ENCODE measurements at regions not wholly inside any gene's neighbourhood (a gene's known extent, or its start where the extent isn't known, plus 50 kb on each side); places are given as distances from the start of the nearest gene placed in this dataset.

DNA sequence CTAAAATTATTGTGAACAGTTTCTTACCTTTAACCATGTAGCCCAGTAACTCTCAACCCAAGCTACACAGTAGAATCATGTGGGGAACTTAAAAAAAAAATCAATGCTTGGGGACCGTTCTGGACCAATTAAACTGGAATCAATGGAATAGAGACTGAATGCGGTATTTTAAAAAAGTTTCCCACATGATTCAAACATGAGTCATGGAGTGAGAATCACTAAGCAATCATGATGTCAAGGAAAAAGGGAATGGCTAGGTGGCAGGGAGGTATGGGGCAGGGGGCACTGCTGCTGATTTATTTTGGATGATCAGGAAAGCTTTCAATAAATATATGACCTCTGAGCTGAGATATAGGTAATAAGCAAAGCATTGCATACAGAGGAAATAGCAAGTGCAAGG, 250.5 kb upstream of the RORA start:
- no peak for DNase-seq (ENCODE audit: low spot score)

- no peak for DNase-seq (ENCODE audit: low spot score)
These were observed 247.6 kb upstream of the RORA start for GRCh38 chr15:61476741-61477140.

DNA sequence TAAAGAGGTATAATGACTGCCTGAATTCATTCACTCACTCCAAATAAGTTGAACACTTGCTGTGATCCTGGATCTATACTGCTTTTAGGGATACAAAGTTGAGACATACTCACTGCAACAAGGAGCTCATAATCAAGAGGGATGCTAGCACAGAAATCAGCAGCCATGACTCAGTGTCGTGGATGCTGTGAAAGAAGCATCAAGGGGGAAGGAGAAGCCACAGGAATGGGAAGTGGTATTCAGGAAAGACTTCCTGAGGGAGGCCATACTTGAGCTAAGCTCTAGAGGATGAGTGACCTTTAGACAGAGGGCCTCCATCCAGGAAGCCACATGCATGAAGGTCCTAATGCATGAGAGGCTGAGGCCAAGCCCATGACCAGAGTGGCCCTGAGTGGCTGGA, 245.7 kb upstream of the RORA start:
- DNase-seq (ENCODE audit: low spot score) = no peak

- DNase-seq (ENCODE audit: low spot score) = no peak
These were observed 238.7 kb upstream of the RORA start for GRCh38 chr15:61467823-61468222.

DNA sequence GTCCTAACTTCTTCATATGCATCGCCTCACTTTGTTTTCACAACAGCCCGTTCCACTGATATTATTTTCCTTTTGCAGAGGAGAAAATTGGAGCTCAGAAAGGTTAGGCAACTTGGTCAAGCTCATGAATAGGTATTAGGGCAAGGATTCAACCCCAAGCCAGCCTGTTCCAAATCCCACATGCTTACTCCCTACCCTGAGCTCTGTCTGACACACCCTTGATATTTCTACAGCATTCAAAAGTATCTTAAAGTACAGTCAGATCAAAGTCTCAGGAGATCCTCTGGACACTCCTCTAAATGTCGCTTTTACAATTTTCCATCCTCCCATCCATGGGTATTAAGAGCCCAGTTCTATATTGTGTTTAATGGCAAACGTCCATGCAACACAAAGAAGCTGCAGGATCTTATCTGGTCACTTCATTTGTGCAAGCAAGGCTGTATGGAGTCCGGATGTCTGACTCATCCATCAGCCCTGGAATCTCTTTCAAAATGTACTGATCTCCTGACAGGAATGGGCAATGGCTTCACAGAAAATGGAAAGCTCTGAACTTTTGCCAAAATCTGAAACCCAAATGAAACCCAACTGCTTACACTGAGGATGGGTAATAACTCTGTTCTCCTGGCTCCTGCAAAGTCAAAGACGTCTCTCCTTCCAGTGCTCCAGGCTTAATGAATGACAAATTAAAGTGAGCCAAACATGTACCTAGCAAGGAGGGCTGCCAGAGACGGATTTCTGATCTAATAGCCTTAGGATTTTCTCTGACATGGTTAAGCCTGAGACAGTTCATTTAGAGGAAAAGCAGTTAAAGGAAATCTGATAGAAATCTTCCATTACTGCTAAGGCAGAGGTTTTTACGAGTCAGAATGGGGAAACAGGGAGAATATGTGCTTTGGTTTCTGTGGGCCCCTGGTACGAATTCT, 230.9 kb upstream of the RORA start:
- DNase-seq (ENCODE audit: low spot score) = no peak

DNA sequence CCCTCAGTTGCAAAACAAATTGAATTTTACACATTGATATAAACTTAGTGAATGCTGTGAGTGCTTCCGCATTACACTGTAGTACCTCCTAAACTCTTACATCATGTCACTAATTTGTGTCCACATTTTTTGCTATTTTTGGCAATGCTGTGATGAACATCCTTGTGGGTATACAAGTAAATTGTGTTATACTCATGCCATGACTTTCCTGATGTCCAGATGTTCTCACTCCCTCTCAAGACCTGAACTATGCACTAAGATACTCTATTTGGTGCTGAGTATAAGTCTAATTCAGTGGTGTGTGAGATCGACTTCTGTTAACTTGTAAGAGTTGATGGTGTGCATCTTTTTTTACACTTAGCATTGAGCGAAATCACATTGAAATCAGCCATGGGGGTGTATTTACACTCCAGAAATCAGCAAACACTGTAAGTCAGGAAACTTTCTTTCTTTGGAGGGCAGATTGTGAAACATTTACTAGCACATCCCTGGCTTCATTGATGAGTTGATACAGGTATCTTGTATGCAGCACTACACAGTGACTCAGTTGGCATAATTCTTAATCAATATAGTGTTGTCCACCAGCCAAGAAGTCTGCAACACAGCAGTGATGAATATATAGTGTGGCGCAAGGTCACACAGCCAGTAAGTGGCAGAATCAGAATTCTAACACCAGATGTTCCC, 228.1 kb upstream of the RORA start:
- DNase-seq (ENCODE audit: low spot score) = no peak

- DNase-seq (ENCODE audit: low spot score) = no peak
These were observed 220.1 kb upstream of the RORA start for GRCh38 chr15:61449186-61449702.

DNA sequence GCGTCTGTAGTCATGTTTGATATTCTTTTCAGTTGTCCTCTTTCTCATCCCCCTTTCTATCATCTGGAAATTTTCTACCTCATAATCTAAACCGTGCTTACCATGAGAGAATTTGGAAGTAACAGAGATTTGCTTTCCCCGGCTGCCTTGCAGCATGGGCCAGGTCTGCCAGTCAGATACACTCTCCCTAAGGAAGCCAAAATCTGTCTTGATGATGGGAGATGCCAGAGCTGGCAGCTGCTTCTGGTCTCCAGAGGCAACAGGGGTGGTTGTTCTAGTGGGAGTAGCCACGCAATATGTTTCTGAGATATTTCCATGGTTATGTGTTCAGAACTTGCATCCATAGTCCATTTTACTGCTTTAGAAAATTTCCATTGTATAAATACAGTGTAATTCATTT, 218.9 kb upstream of the RORA start:
- DNase-seq (ENCODE audit: low spot score) = no peak

GRCh38 chr15:61444585-61444984, 215.5 kb upstream of the RORA start:
- DNase-seq (ENCODE audit: low spot score) = no peak

DNA sequence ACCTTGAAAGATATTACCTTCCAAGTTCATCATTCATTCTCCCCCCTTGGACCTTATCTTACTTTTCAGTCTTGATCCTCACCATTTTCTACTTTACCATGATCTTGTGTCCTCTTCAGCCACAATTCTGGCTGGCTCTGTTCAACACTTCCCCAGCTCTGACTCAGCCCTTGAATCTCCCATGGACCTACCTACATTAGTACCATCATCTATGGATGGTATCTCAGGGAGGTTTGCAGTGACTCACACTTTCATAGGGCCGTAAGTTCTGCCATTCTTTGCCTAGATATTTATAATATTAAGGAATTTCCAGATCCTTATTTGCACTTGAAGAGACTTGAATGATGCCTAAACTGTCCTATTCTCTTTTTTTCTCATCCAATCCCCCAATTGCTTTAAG, 213.7 kb upstream of the RORA start:
- DNase-seq (ENCODE audit: low spot score) = no peak

DNA sequence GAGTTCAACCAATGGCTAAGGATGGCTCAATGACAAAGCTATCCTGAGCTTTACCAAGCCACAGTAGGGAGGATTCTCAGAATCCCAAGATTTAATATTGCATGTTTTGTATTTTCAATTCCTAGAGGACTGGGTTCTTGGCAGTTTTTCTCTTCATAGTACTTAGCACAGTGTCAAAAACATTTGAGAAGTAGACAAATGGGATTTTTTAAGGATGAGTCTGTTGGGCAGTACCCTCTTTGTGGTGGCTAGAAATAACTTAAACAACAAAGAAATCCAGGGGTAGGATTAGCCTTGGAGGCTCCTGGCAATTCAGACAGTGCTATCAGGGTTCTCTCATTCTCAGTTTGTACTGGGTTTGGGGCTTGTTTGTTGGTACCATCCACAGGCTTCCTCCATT, 212.8 kb upstream of the RORA start:
- no peak for DNase-seq (ENCODE audit: low spot score)

DNA sequence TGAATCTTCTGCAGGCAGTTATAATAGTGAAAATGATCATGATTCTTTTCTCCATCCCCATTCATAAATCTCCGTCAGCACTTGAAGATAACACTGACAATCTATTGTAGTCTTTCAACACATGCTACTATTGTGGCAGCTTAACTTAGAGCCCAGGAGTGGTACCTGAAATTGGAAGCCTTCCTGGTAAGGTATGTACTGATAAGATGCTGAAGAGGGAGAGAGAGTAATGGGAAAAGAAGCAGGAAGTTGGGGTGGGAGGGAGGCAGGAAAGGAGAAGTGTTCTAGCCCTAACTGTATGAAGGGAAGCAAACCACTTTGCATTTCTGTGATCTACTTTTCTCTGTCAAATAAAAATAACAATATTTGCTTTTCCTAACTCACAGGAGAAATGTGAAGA, 197.4 kb upstream of the RORA start:
- no peak for DNase-seq (ENCODE audit: low spot score)

GRCh38 chr15:61425934-61426333, 196.8 kb upstream of the RORA start:
- no peak for DNase-seq (ENCODE audit: low spot score)

DNA sequence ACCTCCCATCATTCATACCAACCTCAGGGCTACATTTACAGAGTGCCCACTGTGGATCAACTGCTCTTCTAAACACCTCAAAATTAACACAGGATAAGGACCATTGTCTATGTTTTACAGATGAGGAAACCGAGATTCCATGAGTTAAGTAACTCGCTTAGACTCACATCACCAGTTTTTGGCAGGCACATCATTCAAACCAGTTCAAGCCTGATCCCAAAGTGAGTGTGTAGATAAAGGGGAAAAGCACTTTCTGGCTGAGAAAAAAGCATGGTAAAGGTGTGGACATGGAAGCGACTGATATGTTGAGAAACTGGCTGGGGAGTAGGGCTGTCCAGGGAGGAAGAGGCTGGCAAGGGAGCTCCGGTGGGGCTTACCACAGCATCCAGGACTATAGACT, 193.7 kb upstream of the RORA start:
- DNase-seq (ENCODE audit: low spot score) = no peak

DNA sequence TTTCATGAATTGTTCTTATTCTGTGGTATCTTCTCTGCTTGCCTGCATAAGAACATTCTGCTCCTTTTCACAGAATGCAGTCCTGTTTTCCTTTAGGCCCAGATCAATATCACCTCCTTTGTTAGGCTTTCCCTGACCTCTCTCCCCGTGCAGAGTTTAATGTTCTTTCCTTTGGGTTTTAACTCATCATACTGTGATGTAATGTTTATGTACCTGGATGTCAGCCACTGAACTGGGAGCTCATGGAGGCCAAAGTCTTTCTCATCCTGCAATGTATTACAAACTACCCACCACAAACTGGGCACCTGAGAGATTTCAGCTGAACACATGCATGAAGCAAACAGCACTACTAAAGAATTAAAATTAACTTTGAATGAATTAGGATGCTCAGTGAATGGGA, 192.8 kb upstream of the RORA start:
- no peak for DNase-seq (ENCODE audit: low spot score)

- DNase-seq (ENCODE audit: low spot score) = no peak
These were observed 192.4 kb upstream of the RORA start for GRCh38 chr15:61421470-61421869.

GRCh38 chr15:61420546-61420945, 191.4 kb upstream of the RORA start:
- no peak for DNase-seq (ENCODE audit: low spot score)

DNA sequence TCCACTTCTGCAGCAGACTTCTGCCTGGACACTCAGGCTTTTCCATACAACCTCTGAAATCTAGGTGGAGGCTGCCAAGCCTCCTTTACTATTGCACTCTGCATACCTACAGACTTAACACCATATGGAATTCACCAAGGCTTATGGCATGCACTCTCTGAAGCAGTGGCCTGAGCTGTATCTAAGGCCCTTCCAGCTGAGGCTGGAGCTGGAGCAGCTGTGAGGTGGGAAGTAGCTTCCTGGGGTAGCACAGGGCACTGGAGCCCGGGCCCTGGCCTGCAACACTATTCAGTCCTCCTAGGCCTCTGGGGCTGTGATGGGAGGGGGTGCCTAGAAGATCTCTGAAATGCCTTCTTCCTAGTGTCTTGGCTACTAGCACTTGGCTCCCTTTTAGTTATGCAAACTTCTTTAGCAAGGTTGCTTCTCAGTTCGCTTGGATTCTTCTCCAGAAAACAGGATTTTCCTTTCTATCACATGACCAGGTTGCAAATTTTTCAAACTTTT, 186.6 kb upstream of the RORA start:
- no peak for DNase-seq (ENCODE audit: low spot score)

GRCh38 chr15:61411902-61412510, 182.9 kb upstream of the RORA start:
- DNase-seq (ENCODE audit: low spot score) = no peak

GRCh38 chr15:61410662-61411061, 181.6 kb upstream of the RORA start:
- DNase-seq (ENCODE audit: low spot score) = no peak

DNA sequence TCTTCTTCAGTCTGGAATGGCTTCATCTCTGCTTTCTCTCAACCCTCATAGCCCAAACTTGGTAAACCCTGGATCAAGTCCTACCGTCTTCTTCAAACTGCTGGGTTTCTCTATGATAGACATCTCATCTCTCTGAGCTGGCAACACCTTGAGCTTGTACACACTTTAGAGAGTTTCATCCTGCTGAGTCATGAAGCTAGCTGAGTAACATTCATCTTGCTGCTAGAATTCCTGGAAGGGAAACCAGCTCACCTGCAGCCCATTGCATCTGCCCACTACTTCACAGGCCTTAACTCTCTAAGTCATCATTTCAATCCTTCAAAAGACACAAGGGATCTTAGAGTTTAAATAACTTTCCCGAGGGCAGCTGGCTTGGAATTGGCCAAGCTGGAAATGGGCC, 175.5 kb upstream of the RORA start:
- no peak for DNase-seq (ENCODE audit: low spot score)

GRCh38 chr15:61403884-61404283, 174.8 kb upstream of the RORA start:
- DNase-seq (ENCODE audit: low spot score) = no peak
